GM23338 (cell line): ENCODE measurements at regions not wholly inside any gene's neighbourhood (a gene's known extent, or its start where the extent isn't known, plus 50 kb on each side); places are given as distances from the start of the nearest gene placed in this dataset.

Source experiments
- ATAC-seq: fragments of 200-7000 bp; cut with Tn5 transposase; 3 replicates; pipeline ENCODE4 v1.9.1; 2020
- DNase-seq: peaks from one replicate; pipeline ENCODE4 v3.0.0-alpha.2; 2015; ENCODE audit warnings: low spot score
- H2AFZ ChIP-seq: fragments of 200-600 bp; sonication (generic); 2 replicates; pipeline ENCODE4 v1.8.0; 2016; ENCODE audit warnings: antibody characterized with exemption, mild to moderate bottlenecking, moderate library complexity
- H3F3A ChIP-seq: fragments of 200-600 bp; sonication (generic); replicated peaks from 2 replicates; pipeline ENCODE4 v1.8.0; 2017; ENCODE audit warnings: antibody characterized with exemption, mixed run types, low read depth
- H3K27ac ChIP-seq: fragments of 200-600 bp; sonication (generic); 2 replicates; pipeline ENCODE4 v1.6.1; 2016; ENCODE audit warnings: low read depth
- H3K27me3 ChIP-seq: fragments of 200-600 bp; sonication (generic); 2 replicates; pipeline ENCODE4 v1.8.0; 2016; ENCODE audit warnings: mild to moderate bottlenecking, mixed run types, moderate library complexity; ENCODE audit not compliant: insufficient read depth
- H3K36me3 ChIP-seq: fragments of 200-600 bp; sonication (generic); 2 replicates; pipeline ENCODE4 v1.8.0; 2016; ENCODE audit warnings: mild to moderate bottlenecking; ENCODE audit not compliant: insufficient read depth
- H3K4me1 ChIP-seq: fragments of 200-600 bp; sonication (generic); 2 replicates; pipeline ENCODE4 v1.8.0; 2016; ENCODE audit warnings: mild to moderate bottlenecking, moderate library complexity; ENCODE audit not compliant: insufficient read depth
- H3K4me2 ChIP-seq: fragments of 200-600 bp; sonication (generic); 2 replicates; pipeline ENCODE4 v1.7.1; 2017; ENCODE audit warnings: mixed run types
- H3K4me3 ChIP-seq: fragments of 200-600 bp; sonication (generic); 2 replicates; pipeline ENCODE4 v1.6.1; 2016; ENCODE audit warnings: mixed run types
- H3K79me2 ChIP-seq: fragments of 200-600 bp; sonication (generic); replicated peaks from 2 replicates; pipeline ENCODE4 v1.8.0; 2017; ENCODE audit warnings: mild to moderate bottlenecking; ENCODE audit not compliant: insufficient read depth
- H3K9me2 ChIP-seq: fragments of 200-600 bp; sonication (generic); 2 replicates; pipeline ENCODE4 v1.8.0; 2017; ENCODE audit not compliant: insufficient read depth
- H4K20me1 ChIP-seq: fragments of 200-600 bp; sonication (generic); replicated peaks from 2 replicates; pipeline ENCODE4 v1.8.0; 2017; ENCODE audit warnings: mild to moderate bottlenecking; ENCODE audit not compliant: insufficient read depth
- H3K27ac Mint-ChIP-seq: 2 replicates; pipeline ENCODE4 v1.8.0; 2020; ENCODE audit warnings: inconsistent platforms, mild to moderate bottlenecking, moderate library complexity, mixed read lengths
- H3K27me3 Mint-ChIP-seq: 3 replicates; pipeline ENCODE4 v1.8.0; 2022; ENCODE audit warnings: low read depth, mild to moderate bottlenecking, moderate library complexity, mixed read lengths, inconsistent platforms; ENCODE audit not compliant: insufficient read depth, poor library complexity
- H3K36me3 Mint-ChIP-seq: 3 replicates; pipeline ENCODE4 v1.8.0; 2021; ENCODE audit warnings: low read depth, mild to moderate bottlenecking, inconsistent platforms, moderate library complexity, mixed read lengths
- H3K4me1 Mint-ChIP-seq: 3 replicates; pipeline ENCODE4 v1.8.0; 2020; ENCODE audit warnings: mild to moderate bottlenecking, inconsistent platforms, mixed read lengths
- H3K4me3 Mint-ChIP-seq: 3 replicates; pipeline ENCODE4 v1.8.0; 2021; ENCODE audit warnings: moderate library complexity, mild to moderate bottlenecking, inconsistent platforms, mixed read lengths
- H3K9me3 Mint-ChIP-seq: 3 replicates; pipeline ENCODE4 v1.8.0; 2020; ENCODE audit warnings: moderate library complexity, mild to moderate bottlenecking, inconsistent platforms, mixed read lengths
- CREB1 ChIP-seq: fragments of 250-450 bp; sonication (Bioruptor Pico); IDR thresholded peaks from 2 replicates; pipeline ENCODE4 v1.5.0; 2020; ENCODE audit warnings: low read depth, mild to moderate bottlenecking, moderate library complexity
- EZH2 ChIP-seq: fragments of 200-600 bp; sonication (generic); IDR thresholded peaks from one replicate; pipeline ENCODE4 v1.8.0; 2017; ENCODE audit warnings: antibody characterized with exemption, mild to moderate bottlenecking, low read depth; ENCODE audit not compliant: unreplicated experiment
- EZH2phosphoT487 ChIP-seq: fragments of 200-600 bp; sonication (generic); IDR thresholded peaks from one replicate; pipeline ENCODE4 v1.8.1; 2018; ENCODE audit warnings: antibody characterized with exemption; ENCODE audit not compliant: unreplicated experiment
- JUNB ChIP-seq: IDR thresholded peaks from one replicate; pipeline ENCODE4 v1.6.1; 2016; ENCODE audit warnings: antibody characterized with exemption; ENCODE audit not compliant: unreplicated experiment
- NANOG ChIP-seq: IDR thresholded peaks from 2 replicates; pipeline ENCODE4 v1.6.1; 2016; ENCODE audit warnings: antibody characterized with exemption, borderline replicate concordance
- POLR2AphosphoS5 ChIP-seq: IDR thresholded peaks from 2 replicates; pipeline ENCODE4 v1.6.1; 2016; ENCODE audit warnings: antibody characterized with exemption, low read depth
- STAT1 ChIP-seq: IDR thresholded peaks from one replicate; pipeline ENCODE4 v1.6.1; 2016; ENCODE audit warnings: antibody characterized with exemption; ENCODE audit not compliant: unreplicated experiment
- ZNF114 ChIP-seq: fragments of 250-450 bp; sonication (Bioruptor Pico); IDR thresholded peaks from 2 replicates; pipeline ENCODE4 v1.5.0; 2020; ENCODE audit warnings: mild to moderate bottlenecking, moderate library complexity
- ZNF331 ChIP-seq: fragments of 250-450 bp; sonication (Bioruptor Pico); IDR thresholded peaks from 2 replicates; pipeline ENCODE4 v1.5.0; 2020; ENCODE audit warnings: low read depth, mild to moderate bottlenecking, moderate library complexity
- TF ChIP-seq, protein P1 (sequence below): IDR thresholded peaks from one replicate; pipeline ENCODE4 v1.6.1; 2018; ENCODE audit warnings: antibody characterized with exemption; ENCODE audit not compliant: unreplicated experiment
- TF ChIP-seq, protein P2 (sequence below), 2 experiments: fragments of 200-600 bp in 1 of 2; sonication (generic) in 1 of 2; conservative IDR thresholded peaks; 2 replicates each; pipeline versions ENCODE4 v1.5.1 to v1.6.1; 2016 to 2017; ENCODE audit warnings: antibody characterized with exemption in 2 of 2, low read depth in 2 of 2, mild to moderate bottlenecking in 2 of 2, moderate library complexity in 1 of 2
- TF ChIP-seq, protein P3 (sequence below): fragments of 250-450 bp; sonication (Bioruptor Pico); IDR thresholded peaks from 2 replicates; pipeline ENCODE4 v1.5.0; 2020; ENCODE audit warnings: mild to moderate bottlenecking, moderate library complexity
- TF ChIP-seq, protein P4 (sequence below): IDR thresholded peaks from 2 replicates; pipeline ENCODE4 v1.6.1; 2016; ENCODE audit warnings: antibody characterized with exemption

DNA sequence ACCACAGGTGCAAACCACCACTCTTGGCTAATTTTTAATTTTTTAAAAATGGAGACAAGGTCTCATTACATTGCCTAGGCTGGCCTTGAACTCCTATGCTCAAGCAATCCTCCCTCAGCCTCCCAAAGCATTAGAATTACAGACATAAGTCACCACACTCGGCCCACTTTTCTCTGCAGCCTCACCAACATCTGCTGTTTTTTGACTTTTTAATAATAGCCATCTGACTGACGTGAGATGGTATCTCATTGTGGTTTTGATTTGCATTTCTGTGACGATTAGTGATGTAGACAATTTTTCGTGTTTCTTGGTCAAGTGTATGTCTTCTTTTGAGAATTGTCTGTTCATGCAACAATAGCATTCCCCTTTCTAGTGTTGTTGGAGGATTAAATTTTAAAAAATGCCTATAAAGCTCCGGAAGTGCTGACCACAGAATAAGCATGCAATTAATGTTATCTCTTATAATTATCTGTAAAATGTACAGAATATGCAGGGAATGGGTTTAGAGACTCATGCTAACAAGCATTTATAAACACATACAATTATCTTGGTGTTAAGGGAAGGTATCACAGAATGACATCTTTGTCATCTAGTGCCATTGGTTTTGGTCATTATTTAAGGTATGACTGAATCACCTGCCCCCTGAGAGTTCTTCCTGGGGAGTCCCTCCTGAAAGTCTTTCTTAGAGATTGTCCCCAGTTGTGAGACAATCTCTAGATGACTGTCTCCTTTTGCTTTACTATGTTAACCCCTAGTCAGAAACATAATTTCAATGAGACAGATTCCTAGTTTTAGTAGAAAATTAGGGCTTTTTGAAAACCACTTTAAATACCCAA is 118.5 kb upstream of the SERTM1 start:
- no peak overlapping the region for H3K27ac Mint-ChIP-seq
- H3K9me2 ChIP-seq: peaks cover 4% of the 10 kb centered on the region; the same call in 1 of the 2 replicates
- H3K79me2 ChIP-seq: no peaks in the 10 kb centered on the region
- H3K27me3 ChIP-seq: no peaks in the 10 kb centered on the region
- DNase-seq (no peak), ATAC-seq (no peak)
- no peak overlapping the region for H3K27ac ChIP-seq
- H3K27me3 Mint-ChIP-seq: no peaks in the 10 kb centered on the region
- H3K4me3 Mint-ChIP-seq: no peak overlapping the region
- no peaks in the 10 kb centered on the region for H3K36me3 ChIP-seq
- no peak overlapping the region for H3K4me2 ChIP-seq
- no peaks in the 10 kb centered on the region for H4K20me1 ChIP-seq
- H3K4me3 ChIP-seq: no peak overlapping the region
- peaks cover 4% of the 10 kb centered on the region; the same call in 2 of the 3 replicates for H3K4me1 Mint-ChIP-seq
- H3K9me3 Mint-ChIP-seq: no peaks in the 10 kb centered on the region
- no peaks in the 10 kb centered on the region for H3K36me3 Mint-ChIP-seq
- H3F3A ChIP-seq: no peaks in the 10 kb centered on the region
- no peaks in the 10 kb centered on the region for H3K4me1 ChIP-seq
- H2AFZ ChIP-seq: peak overlapping the region; percentile 53; the same call in 1 of the 2 replicates
- TF ChIP-seq STAT1: no peak
- no peak for TF ChIP-seq EZH2phosphoT487
- TF ChIP-seq POLR2AphosphoS5: no peak
- TF ChIP-seq ZNF331 (CRISPR knock-in tag): no peak
- TF ChIP-seq CREB1 (CRISPR knock-in tag): no peak
- TF ChIP-seq, protein P1, sequence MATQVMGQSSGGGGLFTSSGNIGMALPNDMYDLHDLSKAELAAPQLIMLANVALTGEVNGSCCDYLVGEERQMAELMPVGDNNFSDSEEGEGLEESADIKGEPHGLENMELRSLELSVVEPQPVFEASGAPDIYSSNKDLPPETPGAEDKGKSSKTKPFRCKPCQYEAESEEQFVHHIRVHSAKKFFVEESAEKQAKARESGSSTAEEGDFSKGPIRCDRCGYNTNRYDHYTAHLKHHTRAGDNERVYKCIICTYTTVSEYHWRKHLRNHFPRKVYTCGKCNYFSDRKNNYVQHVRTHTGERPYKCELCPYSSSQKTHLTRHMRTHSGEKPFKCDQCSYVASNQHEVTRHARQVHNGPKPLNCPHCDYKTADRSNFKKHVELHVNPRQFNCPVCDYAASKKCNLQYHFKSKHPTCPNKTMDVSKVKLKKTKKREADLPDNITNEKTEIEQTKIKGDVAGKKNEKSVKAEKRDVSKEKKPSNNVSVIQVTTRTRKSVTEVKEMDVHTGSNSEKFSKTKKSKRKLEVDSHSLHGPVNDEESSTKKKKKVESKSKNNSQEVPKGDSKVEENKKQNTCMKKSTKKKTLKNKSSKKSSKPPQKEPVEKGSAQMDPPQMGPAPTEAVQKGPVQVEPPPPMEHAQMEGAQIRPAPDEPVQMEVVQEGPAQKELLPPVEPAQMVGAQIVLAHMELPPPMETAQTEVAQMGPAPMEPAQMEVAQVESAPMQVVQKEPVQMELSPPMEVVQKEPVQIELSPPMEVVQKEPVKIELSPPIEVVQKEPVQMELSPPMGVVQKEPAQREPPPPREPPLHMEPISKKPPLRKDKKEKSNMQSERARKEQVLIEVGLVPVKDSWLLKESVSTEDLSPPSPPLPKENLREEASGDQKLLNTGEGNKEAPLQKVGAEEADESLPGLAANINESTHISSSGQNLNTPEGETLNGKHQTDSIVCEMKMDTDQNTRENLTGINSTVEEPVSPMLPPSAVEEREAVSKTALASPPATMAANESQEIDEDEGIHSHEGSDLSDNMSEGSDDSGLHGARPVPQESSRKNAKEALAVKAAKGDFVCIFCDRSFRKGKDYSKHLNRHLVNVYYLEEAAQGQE: no peak
- TF ChIP-seq ZNF114 (CRISPR knock-in tag): no peak
- TF ChIP-seq, protein P2, sequence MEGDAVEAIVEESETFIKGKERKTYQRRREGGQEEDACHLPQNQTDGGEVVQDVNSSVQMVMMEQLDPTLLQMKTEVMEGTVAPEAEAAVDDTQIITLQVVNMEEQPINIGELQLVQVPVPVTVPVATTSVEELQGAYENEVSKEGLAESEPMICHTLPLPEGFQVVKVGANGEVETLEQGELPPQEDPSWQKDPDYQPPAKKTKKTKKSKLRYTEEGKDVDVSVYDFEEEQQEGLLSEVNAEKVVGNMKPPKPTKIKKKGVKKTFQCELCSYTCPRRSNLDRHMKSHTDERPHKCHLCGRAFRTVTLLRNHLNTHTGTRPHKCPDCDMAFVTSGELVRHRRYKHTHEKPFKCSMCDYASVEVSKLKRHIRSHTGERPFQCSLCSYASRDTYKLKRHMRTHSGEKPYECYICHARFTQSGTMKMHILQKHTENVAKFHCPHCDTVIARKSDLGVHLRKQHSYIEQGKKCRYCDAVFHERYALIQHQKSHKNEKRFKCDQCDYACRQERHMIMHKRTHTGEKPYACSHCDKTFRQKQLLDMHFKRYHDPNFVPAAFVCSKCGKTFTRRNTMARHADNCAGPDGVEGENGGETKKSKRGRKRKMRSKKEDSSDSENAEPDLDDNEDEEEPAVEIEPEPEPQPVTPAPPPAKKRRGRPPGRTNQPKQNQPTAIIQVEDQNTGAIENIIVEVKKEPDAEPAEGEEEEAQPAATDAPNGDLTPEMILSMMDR (conservative IDR thresholded peaks at IDR 0.05; ENCODE audit: low read depth in 2 of 2): no peak
- TF ChIP-seq, protein P3, sequence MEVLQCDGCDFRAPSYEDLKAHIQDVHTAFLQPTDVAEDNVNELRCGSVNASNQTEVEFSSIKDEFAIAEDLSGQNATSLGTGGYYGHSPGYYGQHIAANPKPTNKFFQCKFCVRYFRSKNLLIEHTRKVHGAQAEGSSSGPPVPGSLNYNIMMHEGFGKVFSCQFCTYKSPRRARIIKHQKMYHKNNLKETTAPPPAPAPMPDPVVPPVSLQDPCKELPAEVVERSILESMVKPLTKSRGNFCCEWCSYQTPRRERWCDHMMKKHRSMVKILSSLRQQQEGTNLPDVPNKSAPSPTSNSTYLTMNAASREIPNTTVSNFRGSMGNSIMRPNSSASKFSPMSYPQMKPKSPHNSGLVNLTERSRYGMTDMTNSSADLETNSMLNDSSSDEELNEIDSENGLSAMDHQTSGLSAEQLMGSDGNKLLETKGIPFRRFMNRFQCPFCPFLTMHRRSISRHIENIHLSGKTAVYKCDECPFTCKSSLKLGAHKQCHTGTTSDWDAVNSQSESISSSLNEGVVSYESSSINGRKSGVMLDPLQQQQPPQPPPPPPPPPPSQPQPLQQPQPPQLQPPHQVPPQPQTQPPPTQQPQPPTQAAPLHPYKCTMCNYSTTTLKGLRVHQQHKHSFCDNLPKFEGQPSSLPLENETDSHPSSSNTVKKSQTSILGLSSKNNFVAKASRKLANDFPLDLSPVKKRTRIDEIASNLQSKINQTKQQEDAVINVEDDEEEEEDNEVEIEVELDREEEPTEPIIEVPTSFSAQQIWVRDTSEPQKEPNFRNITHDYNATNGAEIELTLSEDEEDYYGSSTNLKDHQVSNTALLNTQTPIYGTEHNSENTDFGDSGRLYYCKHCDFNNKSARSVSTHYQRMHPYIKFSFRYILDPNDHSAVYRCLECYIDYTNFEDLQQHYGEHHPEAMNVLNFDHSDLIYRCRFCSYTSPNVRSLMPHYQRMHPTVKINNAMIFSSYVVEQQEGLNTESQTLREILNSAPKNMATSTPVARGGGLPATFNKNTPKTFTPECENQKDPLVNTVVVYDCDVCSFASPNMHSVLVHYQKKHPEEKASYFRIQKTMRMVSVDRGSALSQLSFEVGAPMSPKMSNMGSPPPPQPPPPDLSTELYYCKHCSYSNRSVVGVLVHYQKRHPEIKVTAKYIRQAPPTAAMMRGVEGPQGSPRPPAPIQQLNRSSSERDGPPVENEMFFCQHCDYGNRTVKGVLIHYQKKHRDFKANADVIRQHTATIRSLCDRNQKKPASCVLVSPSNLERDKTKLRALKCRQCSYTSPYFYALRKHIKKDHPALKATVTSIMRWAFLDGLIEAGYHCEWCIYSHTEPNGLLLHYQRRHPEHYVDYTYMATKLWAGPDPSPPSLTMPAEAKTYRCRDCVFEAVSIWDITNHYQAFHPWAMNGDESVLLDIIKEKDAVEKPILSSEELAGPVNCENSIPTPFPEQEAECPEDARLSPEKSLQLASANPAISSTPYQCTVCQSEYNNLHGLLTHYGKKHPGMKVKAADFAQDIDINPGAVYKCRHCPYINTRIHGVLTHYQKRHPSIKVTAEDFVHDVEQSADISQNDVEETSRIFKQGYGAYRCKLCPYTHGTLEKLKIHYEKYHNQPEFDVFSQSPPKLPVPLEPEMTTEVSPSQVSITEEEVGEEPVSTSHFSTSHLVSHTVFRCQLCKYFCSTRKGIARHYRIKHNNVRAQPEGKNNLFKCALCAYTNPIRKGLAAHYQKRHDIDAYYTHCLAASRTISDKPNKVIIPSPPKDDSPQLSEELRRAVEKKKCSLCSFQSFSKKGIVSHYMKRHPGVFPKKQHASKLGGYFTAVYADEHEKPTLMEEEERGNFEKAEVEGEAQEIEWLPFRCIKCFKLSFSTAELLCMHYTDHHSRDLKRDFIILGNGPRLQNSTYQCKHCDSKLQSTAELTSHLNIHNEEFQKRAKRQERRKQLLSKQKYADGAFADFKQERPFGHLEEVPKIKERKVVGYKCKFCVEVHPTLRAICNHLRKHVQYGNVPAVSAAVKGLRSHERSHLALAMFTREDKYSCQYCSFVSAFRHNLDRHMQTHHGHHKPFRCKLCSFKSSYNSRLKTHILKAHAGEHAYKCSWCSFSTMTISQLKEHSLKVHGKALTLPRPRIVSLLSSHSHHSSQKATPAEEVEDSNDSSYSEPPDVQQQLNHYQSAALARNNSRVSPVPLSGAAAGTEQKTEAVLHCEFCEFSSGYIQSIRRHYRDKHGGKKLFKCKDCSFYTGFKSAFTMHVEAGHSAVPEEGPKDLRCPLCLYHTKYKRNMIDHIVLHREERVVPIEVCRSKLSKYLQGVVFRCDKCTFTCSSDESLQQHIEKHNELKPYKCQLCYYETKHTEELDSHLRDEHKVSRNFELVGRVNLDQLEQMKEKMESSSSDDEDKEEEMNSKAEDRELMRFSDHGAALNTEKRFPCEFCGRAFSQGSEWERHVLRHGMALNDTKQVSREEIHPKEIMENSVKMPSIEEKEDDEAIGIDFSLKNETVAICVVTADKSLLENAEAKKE (CRISPR knock-in tag): no peak
- TF ChIP-seq, protein P4, sequence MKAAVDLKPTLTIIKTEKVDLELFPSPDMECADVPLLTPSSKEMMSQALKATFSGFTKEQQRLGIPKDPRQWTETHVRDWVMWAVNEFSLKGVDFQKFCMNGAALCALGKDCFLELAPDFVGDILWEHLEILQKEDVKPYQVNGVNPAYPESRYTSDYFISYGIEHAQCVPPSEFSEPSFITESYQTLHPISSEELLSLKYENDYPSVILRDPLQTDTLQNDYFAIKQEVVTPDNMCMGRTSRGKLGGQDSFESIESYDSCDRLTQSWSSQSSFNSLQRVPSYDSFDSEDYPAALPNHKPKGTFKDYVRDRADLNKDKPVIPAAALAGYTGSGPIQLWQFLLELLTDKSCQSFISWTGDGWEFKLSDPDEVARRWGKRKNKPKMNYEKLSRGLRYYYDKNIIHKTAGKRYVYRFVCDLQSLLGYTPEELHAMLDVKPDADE: no peak
- no peak for TF ChIP-seq NANOG
- no peak for TF ChIP-seq JUNB
- no peak for TF ChIP-seq EZH2
